HEK293 (cell line): ENCODE measurements at regions not wholly inside any gene's neighbourhood (a gene's known extent, or its start where the extent isn't known, plus 50 kb on each side); places are given as distances from the start of the nearest gene placed in this dataset.
"Not testable (repeated sequence)": the region's sequence is repeated elsewhere in the genome, so short reads cannot be mapped to it uniquely, and the experiment has no call there.

Experiments used
- CTCF ChIA-PET: fragments of 350-600 bp; formaldehyde crosslinking; extraction: SDS; loops from one replicate; lab custom pipeline; 2021; ENCODE audit warnings: antibody characterized with exemption; lab: Yijun Ruan, JAX
- POLR2A ChIA-PET: fragments of 300-600 bp; formaldehyde crosslinking; extraction: SDS; loops from one replicate; lab custom pipeline; 2020; ENCODE audit warnings: antibody characterized with exemption, inconsistent platforms; lab: Yijun Ruan, JAX
- H3K27ac ChIP-seq: fragments of 200-500 bp; sonication (Bioruptor generic); 2 replicates; pipeline ENCODE4 v1.5.1; 2014; ENCODE audit warnings: low read depth, low read length, control low read depth, inconsistent platforms; ENCODE audit errors: extremely low read depth
- H3K36me3 ChIP-seq, 2 experiments: fragments of 200-500 bp in 1 of 2; sonication (Bioruptor generic) in 1 of 2; 1 replicate in 1 of 2; 2 replicates in 1 of 2; pipeline ENCODE4 v1.5.1; 2014 to 2017; ENCODE audit warnings: inconsistent platforms in 2 of 2, low read length in 2 of 2; ENCODE audit not compliant: control insufficient read depth in 2 of 2, insufficient read depth in 1 of 2
- H3K4me1 ChIP-seq: fragments of 200-500 bp; sonication (Bioruptor generic); 2 replicates; pipeline ENCODE4 v1.5.1; 2014; ENCODE audit warnings: mild to moderate bottlenecking, low read length, inconsistent platforms; ENCODE audit not compliant: control insufficient read depth, insufficient read depth
- H3K4me3 ChIP-seq: 2 replicates; pipeline ENCODE4 v1.5.1; 2011; ENCODE audit warnings: low read depth, mild to moderate bottlenecking, control low read depth, low read length, moderate library complexity
- H3K9me3 ChIP-seq: fragments of 200-500 bp; sonication (Bioruptor generic); 2 replicates; pipeline ENCODE4 v1.5.1; 2014; ENCODE audit warnings: low read depth, low read length, inconsistent platforms; ENCODE audit not compliant: control insufficient read depth, insufficient read depth
- KLF16 ChIP-seq: fragments of 450-650 bp; formaldehyde crosslinking; IDR thresholded peaks from 2 replicates; pipeline ENCODE4 v1.5.1; 2017; ENCODE audit warnings: missing biosample characterization, missing genetic modification characterization
- KLF9 ChIP-seq: fragments of 450-650 bp; formaldehyde crosslinking; IDR thresholded peaks from 2 replicates; pipeline ENCODE4 v1.5.1; 2016; ENCODE audit warnings: missing biosample characterization, missing genetic modification characterization, low read depth
- PRDM10 ChIP-seq: fragments of 450-650 bp; formaldehyde crosslinking; IDR thresholded peaks from 2 replicates; pipeline ENCODE4 v1.5.1; 2016; ENCODE audit warnings: missing biosample characterization, missing genetic modification characterization
- PRDM4 ChIP-seq: fragments of 450-650 bp; formaldehyde crosslinking; IDR thresholded peaks from 2 replicates; pipeline ENCODE4 v1.5.1; 2017; ENCODE audit warnings: missing biosample characterization, missing genetic modification characterization
- PRDM6 ChIP-seq: fragments of 450-650 bp; formaldehyde crosslinking; IDR thresholded peaks from 2 replicates; pipeline ENCODE4 v1.5.1; 2017; ENCODE audit warnings: missing biosample characterization, missing genetic modification characterization
- SP7 ChIP-seq: fragments of 450-650 bp; formaldehyde crosslinking; IDR thresholded peaks from 2 replicates; pipeline ENCODE4 v1.5.1; 2016; ENCODE audit warnings: missing biosample characterization, missing genetic modification characterization
- ZFHX2 ChIP-seq: fragments of 450-650 bp; formaldehyde crosslinking; conservative IDR thresholded peaks from 2 replicates; pipeline ENCODE4 v1.5.1; 2016; ENCODE audit warnings: missing biosample characterization, missing genetic modification characterization
- ZNF140 ChIP-seq: fragments of 450-650 bp; formaldehyde crosslinking; IDR thresholded peaks from 2 replicates; pipeline ENCODE4 v1.5.1; 2016; ENCODE audit warnings: missing biosample characterization, missing genetic modification characterization
- ZNF146 ChIP-seq: fragments of 450-650 bp; formaldehyde crosslinking; IDR thresholded peaks from 2 replicates; pipeline ENCODE4 v1.5.1; 2016; ENCODE audit warnings: missing biosample characterization, missing genetic modification characterization
- ZNF18 ChIP-seq: fragments of 450-650 bp; formaldehyde crosslinking; IDR thresholded peaks from 2 replicates; pipeline ENCODE4 v1.5.1; 2016; ENCODE audit warnings: missing biosample characterization, missing genetic modification characterization
- ZNF214 ChIP-seq: fragments of 450-650 bp; formaldehyde crosslinking; IDR thresholded peaks from 2 replicates; pipeline ENCODE4 v1.5.1; 2017; ENCODE audit warnings: missing biosample characterization, mild to moderate bottlenecking, missing genetic modification characterization, borderline replicate concordance
- ZNF335 ChIP-seq: fragments of 450-650 bp; formaldehyde crosslinking; conservative IDR thresholded peaks from 2 replicates; pipeline ENCODE4 v1.5.1; 2016; ENCODE audit warnings: missing biosample characterization, missing genetic modification characterization
- ZNF510 ChIP-seq: fragments of 450-650 bp; formaldehyde crosslinking; IDR thresholded peaks from 2 replicates; pipeline ENCODE4 v1.5.1; 2018; ENCODE audit warnings: mild to moderate bottlenecking, missing genetic modification characterization, missing biosample characterization; ENCODE audit not compliant: insufficient replicate concordance
- ZNF530 ChIP-seq: fragments of 450-650 bp; formaldehyde crosslinking; IDR thresholded peaks from 2 replicates; pipeline ENCODE4 v1.5.1; 2016; ENCODE audit warnings: low read depth, missing biosample characterization, missing genetic modification characterization
- ZNF544 ChIP-seq: fragments of 450-650 bp; formaldehyde crosslinking; IDR thresholded peaks from 2 replicates; pipeline ENCODE4 v1.5.0; 2017; ENCODE audit warnings: missing biosample characterization, missing genetic modification characterization
- ZNF692 ChIP-seq: fragments of 450-650 bp; formaldehyde crosslinking; IDR thresholded peaks from 2 replicates; pipeline ENCODE4 v1.5.1; 2016; ENCODE audit warnings: missing biosample characterization, missing genetic modification characterization
- ZSCAN23 ChIP-seq: fragments of 450-650 bp; formaldehyde crosslinking; IDR thresholded peaks from 2 replicates; pipeline ENCODE4 v1.5.1; 2016; ENCODE audit warnings: missing biosample characterization, missing genetic modification characterization
- ZXDB ChIP-seq: fragments of 450-650 bp; formaldehyde crosslinking; IDR thresholded peaks from 2 replicates; pipeline ENCODE4 v1.5.1; 2016; ENCODE audit warnings: missing biosample characterization, missing genetic modification characterization

- TF ChIP-seq PRDM4 (tag by site-specific recombination) (no peak), ZNF530 (tag by site-specific recombination) (no peak), ZNF335 (no peak), ZNF214 (tag by site-specific recombination) (no peak), KLF16 (tag by site-specific recombination) (no peak), ZNF544 (tag by site-specific recombination) (no peak)
Observed at GRCh38 chr5:2810644-2811043, 59.2 kb upstream of the IRX2 start (continued).

- H3K4me1 ChIP-seq, H3K9me3 ChIP-seq, H3K4me3 ChIP-seq, H3K27ac ChIP-seq, H3K36me3 ChIP-seq, POLR2A ChIA-PET: not testable (repeated sequence)
- CTCF ChIA-PET = interaction anchor here (1.0 kb wide), 1 partner anchor 9 kb away, joined by 3 read pairs; no protein-coding TSS in a partner anchor
- peak; percentile 80 for TF ChIP-seq ZNF146 (tag by site-specific recombination)
Observed at GRCh38 chr5:2807244-2807643, 55.8 kb upstream of the IRX2 start.

- no peak overlapping the region for H3K4me3 ChIP-seq
- no peak overlapping the region for H3K27ac ChIP-seq
- H3K36me3 ChIP-seq = no peaks in the 10 kb centered on the region
- no peaks in the 10 kb centered on the region for H3K9me3 ChIP-seq
- POLR2A ChIA-PET = no interaction called here
- no peak for TF ChIP-seq ZNF530 (tag by site-specific recombination)
- TF ChIP-seq PRDM10 (tag by site-specific recombination) = no peak
- TF ChIP-seq ZSCAN23 (tag by site-specific recombination) = no peak
- TF ChIP-seq ZNF140 (tag by site-specific recombination) = no peak
- no peaks in the 10 kb centered on the region for H3K4me1 ChIP-seq
- CTCF ChIA-PET = interaction anchor here (1.0 kb wide), 1 partner anchor 8 kb away, joined by 3 read pairs; no protein-coding TSS in a partner anchor
Observed at GRCh38 chr5:2806176-2806575, 54.7 kb upstream of the IRX2 start.

GRCh38 chr5:2805080-2805479 lies 53.6 kb upstream of the IRX2 start:
- no peaks in the 10 kb centered on the region for H3K36me3 ChIP-seq
- ChIA-PET CTCF (no interaction called here), POLR2A (no interaction called here)
- H3K4me1 ChIP-seq = no peaks in the 10 kb centered on the region
- TF ChIP-seq ZNF692 (tag by site-specific recombination) (no peak), SP7 (tag by site-specific recombination) (no peak), ZXDB (tag by site-specific recombination) (no peak), ZNF18 (tag by site-specific recombination) (no peak), ZNF510 (tag by site-specific recombination) (no peak), PRDM6 (tag by site-specific recombination) (no peak), ZFHX2 (no peak), KLF9 (tag by site-specific recombination) (no peak)
- no peaks in the 10 kb centered on the region for H3K9me3 ChIP-seq
- H3K27ac ChIP-seq = no peak overlapping the region
- no peak overlapping the region for H3K4me3 ChIP-seq
